HG03342 (cell line): ENCODE measurements at regions not wholly inside any gene's neighbourhood (a gene's known extent, or its start where the extent isn't known, plus 50 kb on each side); places are given as distances from the start of the nearest gene placed in this dataset.

Source experiments
- ATAC-seq: cut with Tn5 transposase; IDR thresholded peaks from one replicate; pipeline ENCODE4 v1.9.1; 2021; ENCODE audit warnings: mild to moderate bottlenecking, moderate library complexity; ENCODE audit not compliant: unreplicated experiment

DNA sequence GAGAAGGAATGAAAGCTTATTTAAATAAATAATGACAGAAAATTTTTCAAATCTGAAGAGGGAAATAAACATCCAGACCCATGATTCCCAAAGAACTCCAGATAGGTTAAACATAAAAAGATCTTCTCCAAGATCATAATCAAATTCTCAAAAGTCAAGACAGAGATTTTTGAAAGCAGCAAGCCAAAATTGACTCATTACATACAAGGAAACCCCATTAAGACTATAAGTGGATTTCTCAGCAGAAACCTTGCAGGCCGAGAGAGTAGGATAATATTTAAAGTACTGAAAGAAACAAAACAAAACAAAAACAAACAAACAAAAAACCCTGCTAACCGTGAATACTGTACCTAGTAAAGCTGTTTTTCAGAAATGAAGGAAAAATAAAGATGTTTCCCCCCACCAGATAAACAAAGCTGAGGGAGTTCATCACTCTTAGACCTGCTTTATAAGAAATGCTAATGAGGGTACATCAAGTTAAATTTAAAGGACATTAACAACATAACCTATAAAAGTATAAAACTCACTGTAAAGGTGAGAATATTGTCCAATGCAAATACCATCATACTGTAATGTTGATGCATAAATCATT lies 412.2 kb downstream of the INSC start:
- no peak for ATAC-seq

DNA sequence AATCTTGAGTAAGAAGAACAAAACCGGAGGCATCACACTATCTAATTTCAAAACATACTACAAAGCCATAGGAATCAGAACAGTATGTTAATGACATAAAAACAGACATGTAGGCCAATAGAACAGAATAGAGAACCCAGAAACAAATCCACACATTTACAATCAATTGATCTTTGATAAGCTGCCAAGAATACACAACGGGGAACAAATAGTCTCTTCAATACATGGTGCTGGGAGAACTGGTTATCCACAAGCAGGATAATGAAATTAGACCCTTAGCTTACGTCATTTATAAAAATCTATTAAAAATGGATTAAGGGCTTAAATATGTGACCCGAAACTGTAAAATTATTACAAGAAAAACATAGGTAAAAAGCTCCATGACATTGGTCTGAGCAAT lies 417.7 kb downstream of the INSC start:
- ATAC-seq = no peak

DNA sequence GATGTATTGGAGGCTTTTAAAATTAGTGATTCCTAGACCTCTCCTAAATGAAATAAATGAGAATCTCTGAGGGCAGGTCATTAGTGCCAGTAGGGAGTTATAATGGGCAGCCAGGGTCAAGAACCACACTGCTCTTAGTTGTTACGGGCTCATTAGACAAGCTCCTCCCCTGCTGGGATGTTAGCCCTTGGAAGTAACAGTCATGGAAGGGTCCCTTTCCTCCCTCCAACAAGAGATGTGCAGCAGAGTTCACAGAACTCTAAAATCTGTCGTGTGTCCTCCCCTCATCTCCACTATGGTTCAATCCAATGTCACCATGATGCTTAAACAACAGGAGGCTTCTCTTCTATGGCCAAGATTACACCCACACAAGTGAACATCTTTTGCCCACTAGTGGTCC lies 419.5 kb downstream of the INSC start:
- ATAC-seq = no peak

DNA sequence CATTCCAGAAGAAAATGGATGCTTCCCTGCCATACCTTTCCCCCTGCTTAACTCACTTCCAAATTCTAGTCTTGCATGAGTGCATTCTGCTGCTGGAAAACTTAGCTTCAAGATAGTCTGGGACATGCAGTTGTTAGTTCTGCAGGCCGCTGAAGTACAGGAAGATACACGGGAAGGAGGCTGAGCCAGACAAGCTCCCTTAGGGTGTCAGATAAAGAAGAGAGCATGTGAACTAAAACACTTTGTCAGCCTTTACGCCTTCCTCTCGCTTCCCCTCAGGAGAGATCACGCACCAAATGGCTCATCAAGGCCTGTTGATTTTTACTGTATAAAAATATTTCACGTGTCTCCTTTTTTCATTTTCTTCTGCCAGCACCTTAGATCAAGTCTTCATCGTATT lies 420.7 kb downstream of the INSC start:
- no peak for ATAC-seq

DNA sequence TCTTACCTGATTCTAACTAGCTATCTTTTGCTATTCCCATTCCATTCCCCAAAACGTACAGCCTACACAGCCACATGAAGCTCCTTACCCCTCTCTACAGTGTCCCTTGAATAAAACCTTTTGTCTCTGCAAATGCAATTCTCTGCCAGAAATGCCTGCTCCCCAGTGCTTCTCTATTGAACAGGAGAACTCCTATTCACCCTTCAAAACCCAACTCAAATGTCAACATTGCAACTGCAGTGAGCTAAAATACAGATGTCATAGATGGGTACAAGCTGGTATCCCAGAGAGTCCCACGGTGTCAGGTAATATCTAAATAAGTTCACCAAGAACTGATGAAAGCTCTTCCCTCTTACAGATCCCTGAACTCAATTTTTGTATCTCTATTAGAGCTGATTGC lies 421.7 kb downstream of the INSC start:
- no peak for ATAC-seq

DNA sequence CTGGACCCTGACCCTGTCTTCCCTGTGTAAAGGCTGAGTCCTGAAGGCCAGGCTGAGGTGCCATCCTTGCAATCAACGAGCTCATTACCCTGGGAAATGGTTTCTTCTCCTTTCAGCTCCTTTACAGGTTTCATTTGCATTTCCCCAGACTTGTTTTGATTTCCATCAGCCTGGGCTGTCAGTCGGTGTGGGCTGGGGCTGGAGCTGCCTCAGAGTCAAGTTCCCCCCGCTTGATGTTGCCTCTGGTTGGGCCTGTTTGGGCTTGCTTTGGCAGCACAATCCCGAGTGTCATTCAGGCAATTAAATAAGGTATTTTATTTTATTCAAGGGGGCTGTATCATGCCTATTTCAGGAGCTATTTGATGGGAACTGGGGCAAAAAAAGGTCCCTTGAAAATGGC lies 424.9 kb downstream of the INSC start:
- ATAC-seq = no peak

DNA sequence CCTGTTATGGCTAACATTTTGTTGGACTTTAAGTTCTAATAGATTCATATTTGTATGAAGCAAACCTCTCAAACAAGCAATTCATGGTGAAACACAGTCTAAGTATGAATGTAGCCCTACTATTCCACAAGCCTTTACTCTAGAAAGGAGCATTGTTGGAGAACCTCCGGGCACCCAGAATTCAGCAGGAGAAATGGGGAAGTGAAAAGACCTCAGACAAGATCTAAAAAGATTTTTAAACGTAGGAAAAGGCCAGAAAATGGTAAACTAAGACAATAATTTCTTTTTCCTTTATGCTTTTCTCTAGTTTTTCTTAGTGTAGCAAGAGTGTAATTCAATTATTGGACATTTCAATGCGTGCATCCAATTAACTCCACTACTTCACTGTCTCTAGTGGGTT lies 426.4 kb downstream of the INSC start:
- no peak for ATAC-seq

DNA sequence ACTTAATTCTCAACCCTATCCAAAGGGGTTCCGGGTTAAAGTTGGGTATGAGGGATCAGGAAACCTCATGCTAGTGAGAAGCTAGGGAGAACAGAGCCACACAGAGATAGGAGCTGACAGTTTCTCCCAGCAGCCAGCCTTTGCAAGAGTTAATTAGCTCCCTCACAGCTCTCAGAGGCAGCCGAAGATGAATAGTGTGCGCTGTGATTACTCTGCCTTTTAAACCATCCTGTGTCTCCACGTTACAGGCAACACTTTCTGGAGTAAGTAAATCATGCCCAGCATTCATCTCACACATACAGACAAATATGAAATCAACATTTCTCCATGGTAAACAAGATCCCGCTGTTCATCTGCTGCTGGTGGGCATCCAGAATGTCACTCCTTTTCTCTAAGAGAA lies 429.6 kb downstream of the INSC start:
- ATAC-seq = no peak

DNA sequence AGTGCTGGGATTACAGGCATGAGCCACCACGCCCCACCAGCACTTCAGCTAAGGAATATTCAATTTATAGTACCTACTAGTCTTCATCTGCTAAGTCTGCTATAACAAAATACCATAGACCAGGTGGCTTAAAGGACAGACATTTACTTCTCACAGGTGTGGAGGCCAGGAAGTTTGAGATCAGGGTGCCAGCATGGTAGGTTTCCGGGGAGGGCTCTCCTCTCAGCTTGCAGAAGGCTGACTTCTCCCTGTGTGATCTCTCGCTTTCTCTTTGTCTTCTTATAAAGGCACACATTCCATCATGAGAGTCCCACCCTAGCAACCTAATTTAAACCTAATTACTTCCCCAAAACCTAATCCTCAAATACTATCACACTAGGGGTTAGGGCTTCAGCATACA lies 433.0 kb downstream of the INSC start:
- no peak for ATAC-seq

DNA sequence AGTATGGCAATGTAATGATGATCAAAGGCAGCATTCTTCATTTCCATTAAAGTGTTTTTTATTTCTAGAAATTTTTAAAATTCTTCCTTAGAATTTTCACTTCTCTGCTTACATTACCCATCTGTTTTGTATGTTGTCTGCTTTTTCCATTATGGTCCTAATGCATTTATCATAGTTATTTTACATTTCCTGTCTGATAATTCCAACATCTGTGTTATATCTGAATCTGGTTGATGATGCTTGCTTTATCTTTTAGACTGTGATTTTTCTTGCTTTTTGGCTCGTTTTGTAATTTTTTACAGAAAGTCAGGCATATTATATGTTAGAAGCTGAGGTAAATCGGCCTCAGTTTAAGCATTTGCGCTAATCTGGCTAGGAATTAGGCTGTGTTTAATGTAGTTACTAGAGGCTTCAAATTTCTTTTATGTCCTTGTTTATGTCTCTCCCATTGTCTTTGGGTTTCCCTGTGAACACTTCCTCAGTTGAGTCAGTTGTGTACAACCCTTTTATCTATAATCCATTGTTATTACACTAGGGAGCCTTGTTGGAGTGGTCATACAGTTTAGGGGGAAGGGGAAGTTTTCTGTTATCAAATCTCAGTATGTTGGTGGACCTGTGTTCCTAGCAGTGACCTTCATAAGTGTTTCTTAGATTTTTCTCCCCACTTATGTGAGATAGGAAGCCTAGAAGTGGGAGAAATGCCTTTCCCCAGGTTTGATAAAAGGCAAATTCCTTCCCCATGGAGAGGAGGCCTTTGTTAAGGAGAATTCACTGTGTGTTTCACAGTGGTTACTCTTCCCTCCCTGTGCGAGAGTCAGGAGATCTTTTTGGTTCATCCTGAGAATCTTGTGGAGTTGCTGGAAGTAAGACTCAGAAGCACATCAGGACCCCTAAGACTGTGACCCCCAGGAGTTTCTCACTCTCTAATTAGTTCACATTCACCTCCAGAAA lies 437.5 kb downstream of the INSC start:
- no peak for ATAC-seq

DNA sequence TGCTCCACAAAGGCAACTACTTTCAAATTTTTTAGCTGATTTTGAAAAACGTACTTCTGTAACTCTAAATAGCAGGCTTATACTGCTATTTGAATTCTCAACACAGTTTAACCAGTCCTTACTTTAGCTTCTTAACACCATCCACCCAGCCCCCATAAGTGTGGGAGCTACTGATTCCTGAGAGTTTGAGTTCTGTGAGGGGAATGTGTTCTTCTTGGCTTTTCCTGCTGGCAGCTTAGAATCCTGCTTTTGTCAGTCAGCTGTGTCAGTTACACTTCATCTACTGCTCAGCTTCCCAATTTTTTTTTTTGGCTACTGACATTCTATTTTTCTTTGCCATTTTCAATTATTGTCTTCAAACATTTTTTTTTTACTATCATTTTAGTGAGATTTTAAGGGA lies 440.4 kb downstream of the INSC start:
- no peak for ATAC-seq

DNA sequence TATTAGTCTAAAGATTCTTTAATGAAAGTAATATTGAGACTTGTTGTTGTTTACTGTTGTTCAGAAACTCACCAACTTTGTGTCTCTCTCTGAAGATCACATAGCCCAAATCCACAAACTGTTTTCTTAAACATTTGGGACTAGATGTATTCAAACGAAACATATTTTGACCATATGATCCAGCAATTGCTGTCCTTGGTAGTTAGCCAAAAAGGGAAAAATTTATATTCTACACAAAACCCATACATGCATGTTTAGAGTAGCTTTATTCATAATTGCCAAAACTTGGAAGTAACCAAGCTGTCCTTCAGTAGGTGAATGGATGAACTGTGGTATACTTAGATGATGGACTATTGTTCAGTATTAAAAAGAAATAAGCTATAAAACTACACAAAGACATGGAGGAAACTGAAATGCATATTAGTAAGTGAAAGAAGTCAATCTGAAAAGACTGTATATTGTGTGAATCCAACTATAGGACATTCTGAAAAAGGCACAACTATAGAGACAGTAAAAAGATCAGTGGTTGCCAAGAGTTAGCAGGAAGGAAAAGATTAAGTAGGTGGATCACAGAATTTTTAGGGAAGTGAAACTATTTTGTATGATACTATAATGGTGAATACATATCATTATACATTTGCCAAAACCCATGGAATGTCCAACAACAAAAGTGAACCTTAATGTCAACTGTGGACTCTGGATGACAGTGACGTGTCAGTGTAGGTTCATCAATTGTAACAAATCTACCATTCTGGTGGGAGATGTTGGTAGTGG lies 442.9 kb downstream of the INSC start:
- no peak for ATAC-seq

DNA sequence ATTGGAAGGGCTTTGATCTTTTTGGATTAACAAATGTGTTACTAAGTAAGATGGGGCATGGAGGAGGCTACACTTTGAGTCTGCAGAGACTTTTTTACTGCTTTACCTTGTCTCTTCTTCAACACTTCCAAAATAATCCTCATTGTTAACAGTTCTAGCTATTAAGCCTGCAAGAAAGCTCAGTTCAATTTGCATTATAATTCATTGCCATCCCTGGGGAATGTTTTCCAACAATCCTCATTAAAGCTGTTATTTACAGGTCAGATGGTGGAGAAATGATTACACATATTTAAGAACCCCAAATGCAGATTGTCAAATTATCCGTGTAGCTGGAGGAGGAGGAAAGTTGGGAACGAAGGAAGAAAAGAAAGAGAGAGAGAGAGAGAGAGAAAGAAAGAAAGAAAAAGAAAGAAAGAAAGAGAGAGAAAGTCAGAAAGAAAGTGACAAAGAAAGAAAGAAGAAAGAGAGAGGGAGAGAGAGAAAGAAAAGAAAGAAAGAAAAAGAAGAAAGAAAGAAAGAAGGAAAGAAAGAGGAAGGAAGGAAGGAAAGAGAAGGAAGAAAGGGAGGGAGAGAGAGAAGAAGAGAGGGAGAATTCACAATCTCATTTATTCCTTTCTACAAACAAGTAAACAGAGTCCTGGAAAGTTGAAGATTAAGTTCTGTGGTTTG lies 443.9 kb downstream of the INSC start:
- ATAC-seq = no peak

DNA sequence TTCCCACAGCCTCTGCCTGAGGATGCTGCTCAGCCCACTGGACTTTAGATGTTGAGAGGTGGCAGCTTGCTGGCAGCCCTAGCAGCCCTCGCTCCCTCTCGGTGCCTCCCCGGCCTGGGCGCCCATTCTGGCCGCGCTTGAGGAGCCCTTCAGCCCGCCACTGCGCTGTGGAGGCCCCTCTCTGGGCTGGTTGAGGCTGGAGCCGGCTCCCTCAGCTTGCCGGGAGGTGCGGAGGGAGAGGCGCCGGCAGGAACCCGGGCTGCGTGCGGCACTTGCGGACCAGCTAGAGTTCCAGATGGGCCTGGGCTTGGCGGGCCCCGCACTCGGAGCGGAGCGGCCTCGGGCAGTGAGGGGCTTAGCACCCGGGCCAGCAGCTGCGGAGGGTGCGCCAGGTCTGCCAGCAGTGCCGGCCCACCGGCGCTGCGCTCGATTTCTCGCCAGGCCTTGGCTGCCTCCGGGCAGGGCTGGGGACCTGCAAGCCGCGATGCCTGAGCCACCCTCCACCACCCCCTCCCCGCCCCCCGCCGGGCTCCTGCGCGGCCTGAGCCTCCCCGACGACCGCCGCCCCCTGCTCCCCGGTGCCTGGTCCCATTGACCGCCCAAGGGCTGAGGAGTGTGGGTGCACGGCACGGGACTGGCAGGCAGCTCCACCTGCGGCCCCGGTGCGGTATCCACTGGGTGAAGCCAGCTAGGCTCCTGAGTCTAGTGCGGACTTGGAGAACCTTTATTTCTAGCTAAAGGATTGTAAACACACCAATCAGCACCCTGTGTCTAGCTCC lies 446.2 kb downstream of the INSC start:
- ATAC-seq = no peak

DNA sequence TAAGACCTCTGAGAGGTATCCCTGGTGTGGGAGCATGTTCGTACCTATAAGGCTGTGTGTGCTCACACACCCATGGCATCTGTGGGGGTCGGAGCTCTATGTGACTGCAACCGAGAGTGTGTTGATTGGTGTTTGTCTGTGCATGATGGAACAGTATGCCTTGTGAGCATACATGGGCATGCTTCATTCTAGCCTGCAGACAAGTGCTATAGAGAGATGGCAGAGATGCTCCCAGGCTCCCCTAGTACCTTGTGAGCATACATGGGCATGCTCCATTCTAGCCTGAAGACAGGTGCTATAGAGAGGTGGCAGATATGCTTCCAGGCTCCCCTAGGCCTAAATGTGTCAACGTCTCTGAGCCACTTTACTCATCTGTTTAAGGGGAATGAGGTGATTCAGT lies 447.5 kb downstream of the INSC start:
- ATAC-seq = no peak

DNA sequence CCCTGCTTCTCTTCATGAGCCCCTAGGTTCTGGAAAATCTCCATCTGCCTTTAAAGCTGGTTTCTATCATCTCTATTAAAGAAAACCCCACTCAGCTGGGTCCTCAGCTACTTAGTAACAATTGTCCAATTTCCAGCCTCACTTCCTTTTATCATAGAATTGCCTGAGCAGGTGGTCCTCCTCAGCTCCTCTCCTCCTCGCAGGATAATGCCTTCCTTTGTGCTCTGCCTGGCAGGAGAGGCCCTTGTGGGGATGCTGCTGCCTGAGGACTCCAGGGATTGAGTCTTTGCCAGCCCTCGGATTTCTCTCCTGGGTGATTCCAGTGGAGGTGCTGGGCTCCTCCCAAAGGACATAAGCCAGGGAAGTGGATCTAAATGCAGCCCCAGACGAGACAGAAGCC lies 448.3 kb downstream of the INSC start:
- ATAC-seq = no peak

DNA sequence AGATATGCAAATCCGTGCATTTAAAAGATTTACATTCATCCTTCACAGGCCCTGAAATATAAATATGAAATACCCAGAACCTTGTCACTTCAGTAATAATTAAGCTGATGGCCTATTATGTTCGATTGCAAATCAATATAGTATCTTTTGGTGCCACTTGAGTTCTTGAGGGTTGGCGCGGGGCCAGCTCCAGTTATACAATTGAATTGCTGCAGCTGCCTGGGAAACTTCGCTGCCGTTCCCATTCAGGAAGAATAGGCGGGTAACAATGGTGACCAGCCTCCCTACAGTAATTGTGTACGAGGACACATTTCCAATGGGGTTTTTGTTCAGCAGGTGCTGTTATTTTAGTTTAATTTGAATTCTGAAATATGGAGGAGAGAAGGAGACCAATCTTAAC lies 451.2 kb downstream of the INSC start:
- ATAC-seq = no peak

DNA sequence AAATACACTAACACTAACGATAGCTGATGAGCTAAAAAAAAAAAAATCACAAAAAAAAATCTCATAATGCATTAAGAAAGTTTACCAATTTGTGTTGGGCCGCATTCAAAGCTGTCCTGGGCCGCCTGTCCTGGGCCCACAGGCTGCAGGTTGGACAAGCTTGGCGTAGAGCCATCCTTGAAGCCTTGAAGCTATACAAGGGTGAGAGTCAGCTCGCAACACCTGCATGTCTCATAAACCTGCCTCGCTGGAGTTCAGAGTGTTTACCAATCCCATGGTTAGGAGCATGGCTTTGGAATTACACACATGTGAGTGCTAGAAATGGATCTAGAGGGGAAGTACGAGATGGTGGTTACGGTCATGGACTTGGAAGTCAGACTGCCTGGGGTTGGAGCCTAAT lies 453.7 kb downstream of the INSC start:
- ATAC-seq = no peak

DNA sequence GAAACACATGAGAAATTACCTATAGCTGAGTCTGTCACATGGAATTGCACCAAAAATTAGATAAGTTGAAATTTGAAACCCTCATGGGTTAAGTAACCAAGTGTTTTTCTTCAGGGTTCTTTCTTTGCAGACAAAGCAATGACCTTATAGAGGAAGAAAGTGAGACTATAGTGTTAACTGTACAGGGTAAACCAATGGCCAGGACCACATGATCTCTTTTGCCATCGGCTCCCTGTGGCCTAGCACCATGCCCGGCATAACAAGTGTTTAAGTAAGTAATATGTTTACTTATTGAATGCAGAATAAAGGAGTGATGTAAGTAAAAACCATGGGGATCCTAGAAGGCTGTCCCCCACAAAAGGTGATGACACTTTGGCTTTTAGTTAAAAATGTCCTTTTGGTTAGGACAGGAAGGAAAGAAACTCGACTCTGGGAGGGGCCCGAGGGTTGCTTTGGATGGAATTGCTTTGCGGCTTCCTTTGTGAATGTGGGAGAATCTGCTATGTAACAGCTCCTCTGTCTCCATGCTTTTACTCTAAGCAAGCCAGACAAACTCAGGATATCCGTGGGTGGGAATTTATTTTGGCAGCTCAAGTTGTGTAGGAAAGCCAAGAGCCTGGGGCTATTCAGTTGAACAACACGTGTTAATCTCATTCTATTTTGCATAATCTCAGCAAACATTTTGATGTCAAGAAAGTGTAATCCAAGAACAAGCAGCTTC lies 454.7 kb downstream of the INSC start:
- ATAC-seq = no peak

DNA sequence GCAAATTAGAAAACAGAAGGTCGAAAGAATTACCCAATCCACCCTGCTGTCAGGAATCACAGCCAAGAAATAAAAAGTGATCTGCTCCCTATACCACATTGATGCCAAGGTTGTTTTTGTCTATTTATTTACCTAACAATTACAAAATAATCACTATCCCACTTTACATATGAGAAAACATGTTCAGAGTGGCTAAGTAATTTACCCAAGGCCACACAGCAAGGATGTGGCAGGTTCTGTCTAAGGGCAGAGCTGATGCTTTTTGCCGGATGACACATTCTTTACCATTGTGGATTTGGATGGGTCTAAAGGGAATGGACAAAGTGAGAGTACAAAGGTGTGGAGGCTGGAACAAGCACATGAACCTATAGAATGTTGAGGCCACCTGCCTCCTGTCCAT lies 460.7 kb downstream of the INSC start:
- no peak for ATAC-seq
